ENCODE measurements at regions not wholly inside any gene's neighbourhood (a gene's known extent, or its start where the extent isn't known, plus 50 kb on each side); places are given as distances from the start of the nearest gene placed in this dataset.

- no peak overlapping the region for H4K8ac ChIP-seq (ENCODE audit: low read length)
- DNase-seq, result no peak
Observed at GRCh38 chr4:45640281-45640680, 483.6 kb downstream of the GABRG1 start.

GRCh38 chr4:45638641-45639040 is 485.2 kb downstream of the GABRG1 start:
- DNase-seq, result no peak
- H3K14ac ChIP-seq (ENCODE audit: low read length in 2 of 2), result no peak overlapping the region
- no peak overlapping the region for H2BK12ac ChIP-seq (ENCODE audit: low read length in 2 of 2)
- H3K4ac ChIP-seq (ENCODE audit: low read depth in 1 of 2, low read length in 2 of 2), result no peak overlapping the region
- no peaks in the 10 kb centered on the region for H3K27me3 ChIP-seq (ENCODE audit: control insufficient read depth in 1 of 2, insufficient read depth in 1 of 2, low read length in 2 of 2)
- no peaks in the 10 kb centered on the region for H3K79me1 ChIP-seq (replicated peaks; ENCODE audit: low read length, poor library complexity, severe bottlenecking)
- no peak overlapping the region for H2BK5ac ChIP-seq (ENCODE audit: low read depth, low read length, poor library complexity, severe bottlenecking)
- WGBS, result no CpG with 5 or more reads among the region's 3 CpGs
- H2BK120ac ChIP-seq (ENCODE audit: low read depth, low read length), result no peak overlapping the region
- no peak overlapping the region for H3K23ac ChIP-seq (ENCODE audit: low read length in 2 of 2)
- no peak overlapping the region for H3K9ac ChIP-seq (ENCODE audit: low read length)
- no peaks in the 10 kb centered on the region for H3K36me3 ChIP-seq (ENCODE audit: control insufficient read depth in 1 of 2, insufficient read depth in 2 of 2, low read depth in 1 of 2, low read length in 2 of 2)
- no peaks in the 10 kb centered on the region for H3K9me3 ChIP-seq (ENCODE audit: control insufficient read depth, low read length)
- H3K4me1 ChIP-seq (ENCODE audit: control insufficient read depth, insufficient read depth, low read depth, low read length), result no peaks in the 10 kb centered on the region
- H3K4me2 ChIP-seq (ENCODE audit: low read length, poor library complexity, severe bottlenecking), result no peak overlapping the region
- no peak overlapping the region for H4K8ac ChIP-seq (ENCODE audit: low read length)
- no peak overlapping the region for H2BK15ac ChIP-seq (ENCODE audit: low read depth, poor library complexity, severe bottlenecking)
- no peak overlapping the region for H3K18ac ChIP-seq (ENCODE audit: low read depth in 1 of 2, low read length in 2 of 2)
- H2AK5ac ChIP-seq (ENCODE audit: low read length, severe bottlenecking), result no peak overlapping the region
- no peak overlapping the region for H2AFZ ChIP-seq (ENCODE audit: low read depth, low read length)
- no peak overlapping the region for H3K27ac ChIP-seq (ENCODE audit: low read length, poor library complexity, severe bottlenecking)
- H4K91ac ChIP-seq (ENCODE audit: low read length), result no peak overlapping the region
- H3K4me3 ChIP-seq (ENCODE audit: insufficient read depth in 1 of 2, low read depth in 1 of 2, low read length in 2 of 2), result no peak overlapping the region

More at GRCh38 chr4:45640281-45640680, 483.6 kb downstream of the GABRG1 start:
- no peak overlapping the region for H4K91ac ChIP-seq (ENCODE audit: low read length)
- no peaks in the 10 kb centered on the region for H3K4me1 ChIP-seq (ENCODE audit: control insufficient read depth, insufficient read depth, low read depth, low read length)
- no peak overlapping the region for H3K14ac ChIP-seq (ENCODE audit: low read length in 2 of 2)
- H3K4me3 ChIP-seq (ENCODE audit: insufficient read depth in 1 of 2, low read depth in 1 of 2, low read length in 2 of 2), result no peak overlapping the region
- H2BK120ac ChIP-seq (ENCODE audit: low read depth, low read length), result no peak overlapping the region
- no peaks in the 10 kb centered on the region for H3K36me3 ChIP-seq (ENCODE audit: control insufficient read depth in 1 of 2, insufficient read depth in 2 of 2, low read depth in 1 of 2, low read length in 2 of 2)
- H3K4me2 ChIP-seq (ENCODE audit: low read length, poor library complexity, severe bottlenecking), result no peak overlapping the region
- H3K27ac ChIP-seq (ENCODE audit: low read length, poor library complexity, severe bottlenecking), result no peak overlapping the region
- H2BK15ac ChIP-seq (ENCODE audit: low read depth, poor library complexity, severe bottlenecking), result no peak overlapping the region
- 75% methylated on average over 6 of the region's 6 CpGs for WGBS
- H3K27me3 ChIP-seq (ENCODE audit: control insufficient read depth in 1 of 2, insufficient read depth in 1 of 2, low read length in 2 of 2), result no peaks in the 10 kb centered on the region
- H2BK5ac ChIP-seq (ENCODE audit: low read depth, low read length, poor library complexity, severe bottlenecking), result no peak overlapping the region
- no peak overlapping the region for H2AK5ac ChIP-seq (ENCODE audit: low read length, severe bottlenecking)
- no peak overlapping the region for H3K9ac ChIP-seq (ENCODE audit: low read length)
- no peak overlapping the region for H2BK12ac ChIP-seq (ENCODE audit: low read length in 2 of 2)
- H3K4ac ChIP-seq (ENCODE audit: low read depth in 1 of 2, low read length in 2 of 2), result no peak overlapping the region
- no peaks in the 10 kb centered on the region for H3K9me3 ChIP-seq (ENCODE audit: control insufficient read depth, low read length)
- H3K79me1 ChIP-seq (replicated peaks; ENCODE audit: low read length, poor library complexity, severe bottlenecking), result no peaks in the 10 kb centered on the region
- H3K23ac ChIP-seq (ENCODE audit: low read length in 2 of 2), result no peak overlapping the region
- no peak overlapping the region for H2AFZ ChIP-seq (ENCODE audit: low read depth, low read length)
- H3K18ac ChIP-seq (ENCODE audit: low read depth in 1 of 2, low read length in 2 of 2), result no peak overlapping the region

- Histone ChIP-seq H3K4me3 (ENCODE audit: insufficient read depth in 1 of 2, low read depth in 1 of 2, low read length in 2 of 2) (no peak overlapping the region), H3K4ac (ENCODE audit: low read depth in 1 of 2, low read length in 2 of 2) (no peak overlapping the region), H2BK12ac (ENCODE audit: low read length in 2 of 2) (no peak overlapping the region), H4K8ac (ENCODE audit: low read length) (no peak overlapping the region), H3K14ac (ENCODE audit: low read length in 2 of 2) (no peak overlapping the region), H2BK15ac (ENCODE audit: low read depth, poor library complexity, severe bottlenecking) (no peak overlapping the region), H3K9ac (ENCODE audit: low read length) (no peak overlapping the region), H3K27ac (ENCODE audit: low read length, poor library complexity, severe bottlenecking) (no peak overlapping the region), H3K36me3 (ENCODE audit: control insufficient read depth in 1 of 2, insufficient read depth in 2 of 2, low read depth in 1 of 2, low read length in 2 of 2) (no peaks in the 10 kb centered on the region), H3K4me2 (ENCODE audit: low read length, poor library complexity, severe bottlenecking) (no peak overlapping the region), H2BK120ac (ENCODE audit: low read depth, low read length) (no peak overlapping the region), H3K79me1 (replicated peaks; ENCODE audit: low read length, poor library complexity, severe bottlenecking) (no peaks in the 10 kb centered on the region), H2AK5ac (ENCODE audit: low read length, severe bottlenecking) (no peak overlapping the region), H3K4me1 (ENCODE audit: control insufficient read depth, insufficient read depth, low read depth, low read length) (no peaks in the 10 kb centered on the region), H3K9me3 (ENCODE audit: control insufficient read depth, low read length) (no peaks in the 10 kb centered on the region), H2BK5ac (ENCODE audit: low read depth, low read length, poor library complexity, severe bottlenecking) (no peak overlapping the region), H3K23ac (ENCODE audit: low read length in 2 of 2) (no peak overlapping the region), H3K27me3 (ENCODE audit: control insufficient read depth in 1 of 2, insufficient read depth in 1 of 2, low read length in 2 of 2) (no peaks in the 10 kb centered on the region), H4K91ac (ENCODE audit: low read length) (no peak overlapping the region), H3K18ac (ENCODE audit: low read depth in 1 of 2, low read length in 2 of 2) (no peak overlapping the region), H2AFZ (ENCODE audit: low read depth, low read length) (no peak overlapping the region)
- no CpG with 5 or more reads among the region's 1 CpG for WGBS
- no peak for DNase-seq
Observed at GRCh38 chr4:45636175-45636574, 487.7 kb downstream of the GABRG1 start.

- Histone ChIP-seq H3K4me1 (ENCODE audit: control insufficient read depth, insufficient read depth, low read depth, low read length) (no peaks in the 10 kb centered on the region), H4K91ac (ENCODE audit: low read length) (no peak overlapping the region), H2AFZ (ENCODE audit: low read depth, low read length) (no peak overlapping the region), H2BK5ac (ENCODE audit: low read depth, low read length, poor library complexity, severe bottlenecking) (no peak overlapping the region), H3K18ac (ENCODE audit: low read depth in 1 of 2, low read length in 2 of 2) (no peak overlapping the region), H4K8ac (ENCODE audit: low read length) (no peak overlapping the region), H3K4me3 (ENCODE audit: insufficient read depth in 1 of 2, low read depth in 1 of 2, low read length in 2 of 2) (no peak overlapping the region), H3K27ac (ENCODE audit: low read length, poor library complexity, severe bottlenecking) (no peak overlapping the region), H3K27me3 (ENCODE audit: control insufficient read depth in 1 of 2, insufficient read depth in 1 of 2, low read length in 2 of 2) (no peaks in the 10 kb centered on the region), H3K9me3 (ENCODE audit: control insufficient read depth, low read length) (no peaks in the 10 kb centered on the region), H3K4me2 (ENCODE audit: low read length, poor library complexity, severe bottlenecking) (no peak overlapping the region), H3K14ac (ENCODE audit: low read length in 2 of 2) (no peak overlapping the region), H3K4ac (ENCODE audit: low read depth in 1 of 2, low read length in 2 of 2) (no peak overlapping the region), H2BK120ac (ENCODE audit: low read depth, low read length) (no peak overlapping the region), H3K36me3 (ENCODE audit: control insufficient read depth in 1 of 2, insufficient read depth in 2 of 2, low read depth in 1 of 2, low read length in 2 of 2) (no peaks in the 10 kb centered on the region), H2BK15ac (ENCODE audit: low read depth, poor library complexity, severe bottlenecking) (no peak overlapping the region), H2BK12ac (ENCODE audit: low read length in 2 of 2) (no peak overlapping the region), H2AK5ac (ENCODE audit: low read length, severe bottlenecking) (no peak overlapping the region), H3K9ac (ENCODE audit: low read length) (no peak overlapping the region), H3K23ac (ENCODE audit: low read length in 2 of 2) (no peak overlapping the region), H3K79me1 (replicated peaks; ENCODE audit: low read length, poor library complexity, severe bottlenecking) (no peaks in the 10 kb centered on the region)
- WGBS, result 65% methylated on average over 2 of the region's 2 CpGs
- no peak for DNase-seq
Observed at GRCh38 chr4:45629717-45630116, 494.1 kb downstream of the GABRG1 start.

Data from mesenchymal stem cell (in vitro differentiated cells and primary cell).